ENCODE measurements at regions not wholly inside any gene's neighbourhood (a gene's known extent, or its start where the extent isn't known, plus 50 kb on each side); places are given as distances from the start of the nearest gene placed in this dataset.

GRCh38 chr15:39327005-39327730 lies 253.7 kb upstream of the THBS1 start:
- H3K4me3 ChIP-seq (ENCODE audit: control insufficient read depth, low read depth, low read length), result no peak overlapping the region
- TF ChIP-seq CTCF (conservative IDR thresholded peaks at IDR 0.05; ENCODE audit: control insufficient read depth, insufficient read depth, low read depth, low read length), result no peak
- peak; percentile 33 for DNase-seq (ENCODE audit: low read depth)

- no peak for TF ChIP-seq CTCF (conservative IDR thresholded peaks at IDR 0.05; ENCODE audit: control insufficient read depth, insufficient read depth, low read depth, low read length)
- H3K4me3 ChIP-seq (ENCODE audit: control insufficient read depth, low read depth, low read length), result no peak overlapping the region
These were observed 250.8 kb upstream of the THBS1 start for GRCh38 chr15:39330061-39330460.

DNA sequence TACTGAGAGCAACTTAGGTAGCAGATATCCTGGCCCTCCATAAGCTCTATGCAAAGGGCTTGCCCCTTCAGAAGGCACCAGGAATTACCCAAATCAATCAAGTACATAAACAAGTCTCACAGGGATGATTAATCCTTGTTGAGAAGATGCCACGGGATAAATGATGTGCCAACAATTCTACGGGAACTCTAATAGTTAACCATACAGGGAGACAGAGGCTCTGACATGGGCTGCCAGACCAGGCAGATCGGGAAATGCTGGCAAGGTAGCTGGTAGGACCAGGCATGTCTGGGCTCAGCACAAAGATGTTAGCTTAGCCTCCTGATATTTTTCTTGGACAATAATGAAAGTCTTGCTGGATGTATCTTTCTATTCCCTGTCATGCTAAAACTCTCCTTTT lies 249.3 kb upstream of the THBS1 start:
- H3K4me3 ChIP-seq (ENCODE audit: control insufficient read depth, low read depth, low read length), result no peak overlapping the region
- no peak for DNase-seq (ENCODE audit: low read depth)
- no peak for TF ChIP-seq CTCF (conservative IDR thresholded peaks at IDR 0.05; ENCODE audit: control insufficient read depth, insufficient read depth, low read depth, low read length)

More at GRCh38 chr15:39330061-39330460, 250.8 kb upstream of the THBS1 start:
- no peak for DNase-seq (ENCODE audit: low read depth)

- TF ChIP-seq CTCF (conservative IDR thresholded peaks at IDR 0.05; ENCODE audit: control insufficient read depth, insufficient read depth, low read depth, low read length), result no peak
- no peak overlapping the region for H3K4me3 ChIP-seq (ENCODE audit: control insufficient read depth, low read depth, low read length)
- no peak for DNase-seq (ENCODE audit: low read depth)
These were observed 248.0 kb upstream of the THBS1 start for GRCh38 chr15:39332846-39333245.

DNA sequence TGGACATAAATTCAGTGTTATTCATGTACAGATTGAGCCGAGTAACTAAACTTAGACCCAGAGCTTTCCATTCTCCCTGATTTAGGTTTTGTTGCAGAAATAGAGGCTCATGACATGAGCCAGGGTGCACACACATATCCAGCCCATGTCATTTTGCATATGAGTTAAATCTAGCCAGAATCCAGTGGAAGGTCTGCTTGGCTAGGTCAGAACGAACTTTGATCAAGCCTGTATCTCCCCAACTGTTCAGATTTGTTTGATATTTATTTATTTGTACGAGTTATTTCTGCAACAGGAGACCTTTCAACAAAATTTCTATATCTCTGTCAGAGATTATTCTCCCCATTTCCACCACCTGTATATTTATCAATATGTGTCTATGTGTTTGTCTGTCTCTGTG lies 247.5 kb upstream of the THBS1 start:
- TF ChIP-seq CTCF (conservative IDR thresholded peaks at IDR 0.05; ENCODE audit: control insufficient read depth, insufficient read depth, low read depth, low read length), result no peak
- H3K4me3 ChIP-seq (ENCODE audit: control insufficient read depth, low read depth, low read length), result no peak overlapping the region
- no peak for DNase-seq (ENCODE audit: low read depth)

GRCh38 chr15:39333896-39334295 lies 247.0 kb upstream of the THBS1 start:
- no peak for TF ChIP-seq CTCF (conservative IDR thresholded peaks at IDR 0.05; ENCODE audit: control insufficient read depth, insufficient read depth, low read depth, low read length)
- DNase-seq (ENCODE audit: low read depth), result no peak
- H3K4me3 ChIP-seq (ENCODE audit: control insufficient read depth, low read depth, low read length), result no peak overlapping the region
